Activated T-helper 1 cell treated with anti-CD3 and anti-CD28 coated beads, Interleukin-12 subunit alpha, Interleukin-12 subunit beta, Interleukin-2, Interleukin-4 antibody, amounts not matched to agents 30 ng/mL and 10 ng/mL and 1 ng/mL, durations not matched to agents 14 hours and 24 hours and 36 hours (primary cell): ENCODE measurements at regions not wholly inside any gene's neighbourhood (a gene's known extent, or its start where the extent isn't known, plus 50 kb on each side); places are given as distances from the start of the nearest gene placed in this dataset.

ENCODE experiments used
- DNase-seq: peaks from one replicate; pipeline ENCODE4 v3.0.0; 2021; ENCODE audit warnings: low spot score
- H3K27ac Mint-ChIP-seq: one replicate; pipeline ENCODE4 v1.8.0; 2021; ENCODE audit warnings: mild to moderate bottlenecking, mixed read lengths
- H3K27me3 Mint-ChIP-seq: one replicate; pipeline ENCODE4 v1.8.0; 2022; ENCODE audit warnings: mild to moderate bottlenecking, moderate library complexity, mixed read lengths; ENCODE audit not compliant: insufficient read depth
- H3K36me3 Mint-ChIP-seq: one replicate; pipeline ENCODE4 v1.8.0; 2021; ENCODE audit warnings: low read depth, mixed read lengths
- H3K4me1 Mint-ChIP-seq: one replicate; pipeline ENCODE4 v1.8.0; 2021; ENCODE audit warnings: low read depth, mixed read lengths
- H3K4me3 Mint-ChIP-seq: one replicate; pipeline ENCODE4 v1.8.0; 2021; ENCODE audit warnings: mild to moderate bottlenecking, moderate library complexity, mixed read lengths
- H3K9me3 Mint-ChIP-seq: one replicate; pipeline ENCODE4 v1.8.0; 2021; ENCODE audit warnings: mixed read lengths
- intact Hi-C: fragments of 100-400 bp; cut with micrococcal nuclease; formaldehyde crosslinking; loops from one replicate; pipeline ENCODE4 v1.15.1; 2024

GRCh38 chr10:120308589-120308988 is 148.4 kb upstream of the PLPP4 start:
- intact Hi-C loops, result no loop called here
- no peak overlapping the region for H3K27ac Mint-ChIP-seq
- DNase-seq, result no peak

GRCh38 chr10:120313715-120314114 is 143.3 kb upstream of the PLPP4 start:
- Mint-ChIP-seq H3K4me3 (no peak overlapping the region), H3K4me1 (no peaks in the 10 kb centered on the region), H3K27ac (no peak overlapping the region), H3K27me3 (peaks cover 3% of the 10 kb centered on the region), H3K9me3 (no peaks in the 10 kb centered on the region), H3K36me3 (no peaks in the 10 kb centered on the region)
- intact Hi-C loops, result no loop called here
- DNase-seq, result no peak

More at GRCh38 chr10:120308589-120308988, 148.4 kb upstream of the PLPP4 start:
- Mint-ChIP-seq H3K9me3 (no peaks in the 10 kb centered on the region), H3K27me3 (no peaks in the 10 kb centered on the region), H3K4me1 (no peaks in the 10 kb centered on the region), H3K36me3 (no peaks in the 10 kb centered on the region), H3K4me3 (no peak overlapping the region)

GRCh38 chr10:120314442-120314841 is 142.6 kb upstream of the PLPP4 start:
- intact Hi-C loops, result no loop called here
- H3K27ac Mint-ChIP-seq, result no peak overlapping the region
- H3K36me3 Mint-ChIP-seq, result no peaks in the 10 kb centered on the region
- no peak overlapping the region for H3K4me3 Mint-ChIP-seq
- DNase-seq, result no peak
- H3K4me1 Mint-ChIP-seq, result no peaks in the 10 kb centered on the region
- no peaks in the 10 kb centered on the region for H3K9me3 Mint-ChIP-seq
- H3K27me3 Mint-ChIP-seq, result peaks cover 3% of the 10 kb centered on the region

GRCh38 chr10:120318862-120319261 is 138.2 kb upstream of the PLPP4 start:
- Mint-ChIP-seq H3K4me3 (no peak overlapping the region), H3K27me3 (peaks cover 13% of the 10 kb centered on the region), H3K4me1 (no peaks in the 10 kb centered on the region), H3K9me3 (no peaks in the 10 kb centered on the region), H3K27ac (no peak overlapping the region), H3K36me3 (no peaks in the 10 kb centered on the region)
- intact Hi-C loops, result no loop called here
- no peak for DNase-seq

GRCh38 chr10:120327675-120328074 is 129.4 kb upstream of the PLPP4 start:
- intact Hi-C loops, result no loop called here
- DNase-seq, result no peak
- Mint-ChIP-seq H3K27ac (no peak overlapping the region), H3K4me1 (no peaks in the 10 kb centered on the region), H3K27me3 (peaks cover 7% of the 10 kb centered on the region), H3K36me3 (no peaks in the 10 kb centered on the region), H3K9me3 (no peaks in the 10 kb centered on the region), H3K4me3 (no peak overlapping the region)

- DNase-seq, result no peak
- no peaks in the 10 kb centered on the region for H3K4me1 Mint-ChIP-seq
- H3K9me3 Mint-ChIP-seq, result no peaks in the 10 kb centered on the region
- intact Hi-C loops, result no loop called here
- H3K27ac Mint-ChIP-seq, result no peak overlapping the region
- H3K36me3 Mint-ChIP-seq, result no peaks in the 10 kb centered on the region
- H3K27me3 Mint-ChIP-seq, result peaks cover 7% of the 10 kb centered on the region
- H3K4me3 Mint-ChIP-seq, result no peak overlapping the region
Observed at GRCh38 chr10:120328647-120329046, 128.4 kb upstream of the PLPP4 start.

- intact Hi-C loops, result no loop called here
- H3K4me3 Mint-ChIP-seq, result no peak overlapping the region
- H3K36me3 Mint-ChIP-seq, result no peaks in the 10 kb centered on the region
- DNase-seq, result no peak
- H3K4me1 Mint-ChIP-seq, result no peaks in the 10 kb centered on the region
- H3K9me3 Mint-ChIP-seq, result no peaks in the 10 kb centered on the region
- H3K27me3 Mint-ChIP-seq, result peaks cover 2% of the 10 kb centered on the region
- H3K27ac Mint-ChIP-seq, result no peak overlapping the region
Observed at GRCh38 chr10:120335553-120335952, 121.5 kb upstream of the PLPP4 start.

- Mint-ChIP-seq H3K27ac (no peak overlapping the region), H3K4me3 (no peak overlapping the region), H3K9me3 (no peaks in the 10 kb centered on the region), H3K27me3 (peaks cover 2% of the 10 kb centered on the region), H3K36me3 (no peaks in the 10 kb centered on the region), H3K4me1 (no peaks in the 10 kb centered on the region)
- intact Hi-C loops, result loop anchor here (2.0 kb wide), 2 partner anchors 114 to 650 kb away; no protein-coding TSS in a partner anchor
- DNase-seq, result no peak
Observed at GRCh38 chr10:120336306-120336910, 120.6 kb upstream of the PLPP4 start.

- Mint-ChIP-seq H3K4me3 (no peak overlapping the region), H3K9me3 (no peaks in the 10 kb centered on the region), H3K4me1 (no peaks in the 10 kb centered on the region), H3K27ac (no peak overlapping the region), H3K36me3 (no peaks in the 10 kb centered on the region), H3K27me3 (peaks cover 2% of the 10 kb centered on the region)
- peak; percentile 15 for DNase-seq
- intact Hi-C loops, result loop anchor here (2.0 kb wide), 2 partner anchors 114 to 650 kb away; no protein-coding TSS in a partner anchor
Observed at GRCh38 chr10:120336911-120337540, 120.0 kb upstream of the PLPP4 start.

- H3K36me3 Mint-ChIP-seq, result no peaks in the 10 kb centered on the region
- H3K9me3 Mint-ChIP-seq, result no peaks in the 10 kb centered on the region
- no peaks in the 10 kb centered on the region for H3K4me1 Mint-ChIP-seq
- no peak for DNase-seq
- H3K27me3 Mint-ChIP-seq, result peaks cover 5% of the 10 kb centered on the region
- intact Hi-C loops, result no loop called here
- no peak overlapping the region for H3K4me3 Mint-ChIP-seq
- H3K27ac Mint-ChIP-seq, result no peak overlapping the region
Observed at GRCh38 chr10:120342115-120342714, 114.8 kb upstream of the PLPP4 start.

DNA sequence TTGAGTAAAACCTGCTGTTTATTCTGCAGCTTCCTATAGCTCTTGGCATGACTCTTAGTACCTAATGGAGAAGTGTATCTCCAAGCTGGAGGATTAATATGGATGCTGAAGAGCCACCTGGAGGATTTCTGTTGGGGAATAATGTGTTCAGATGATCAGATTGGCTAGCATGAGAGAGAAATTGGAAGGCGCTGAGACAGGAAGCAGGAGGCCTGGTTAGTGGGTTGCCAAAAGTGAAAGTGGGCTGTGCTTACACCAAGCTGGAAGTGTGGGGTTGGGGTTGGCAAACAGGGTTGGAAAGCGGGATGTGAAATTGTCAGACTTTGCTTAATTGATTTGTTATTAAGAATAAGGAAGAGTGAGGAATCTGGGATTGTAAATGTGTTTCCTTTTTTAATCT is 111.8 kb upstream of the PLPP4 start:
- no peaks in the 10 kb centered on the region for H3K4me1 Mint-ChIP-seq
- DNase-seq, result no peak
- H3K36me3 Mint-ChIP-seq, result no peaks in the 10 kb centered on the region
- peaks cover 5% of the 10 kb centered on the region for H3K27me3 Mint-ChIP-seq
- H3K4me3 Mint-ChIP-seq, result no peak overlapping the region
- no peaks in the 10 kb centered on the region for H3K9me3 Mint-ChIP-seq
- intact Hi-C loops, result no loop called here
- H3K27ac Mint-ChIP-seq, result no peak overlapping the region

GRCh38 chr10:120347644-120348043 is 109.4 kb upstream of the PLPP4 start:
- no peak overlapping the region for H3K27ac Mint-ChIP-seq
- H3K36me3 Mint-ChIP-seq, result no peaks in the 10 kb centered on the region
- H3K27me3 Mint-ChIP-seq, result peaks cover 5% of the 10 kb centered on the region
- intact Hi-C loops, result no loop called here
- H3K4me1 Mint-ChIP-seq, result no peaks in the 10 kb centered on the region
- no peak for DNase-seq
- no peak overlapping the region for H3K4me3 Mint-ChIP-seq
- no peaks in the 10 kb centered on the region for H3K9me3 Mint-ChIP-seq

GRCh38 chr10:120349069-120349468 is 108.0 kb upstream of the PLPP4 start:
- H3K4me3 Mint-ChIP-seq, result no peak overlapping the region
- DNase-seq, result no peak
- no peaks in the 10 kb centered on the region for H3K9me3 Mint-ChIP-seq
- H3K36me3 Mint-ChIP-seq, result no peaks in the 10 kb centered on the region
- peaks cover 3% of the 10 kb centered on the region for H3K27me3 Mint-ChIP-seq
- intact Hi-C loops, result no loop called here
- H3K4me1 Mint-ChIP-seq, result no peaks in the 10 kb centered on the region
- no peak overlapping the region for H3K27ac Mint-ChIP-seq
